ENCODE measurements at regions not wholly inside any gene's neighbourhood (a gene's known extent, or its start where the extent isn't known, plus 50 kb on each side); places are given as distances from the start of the nearest gene placed in this dataset.

DNA sequence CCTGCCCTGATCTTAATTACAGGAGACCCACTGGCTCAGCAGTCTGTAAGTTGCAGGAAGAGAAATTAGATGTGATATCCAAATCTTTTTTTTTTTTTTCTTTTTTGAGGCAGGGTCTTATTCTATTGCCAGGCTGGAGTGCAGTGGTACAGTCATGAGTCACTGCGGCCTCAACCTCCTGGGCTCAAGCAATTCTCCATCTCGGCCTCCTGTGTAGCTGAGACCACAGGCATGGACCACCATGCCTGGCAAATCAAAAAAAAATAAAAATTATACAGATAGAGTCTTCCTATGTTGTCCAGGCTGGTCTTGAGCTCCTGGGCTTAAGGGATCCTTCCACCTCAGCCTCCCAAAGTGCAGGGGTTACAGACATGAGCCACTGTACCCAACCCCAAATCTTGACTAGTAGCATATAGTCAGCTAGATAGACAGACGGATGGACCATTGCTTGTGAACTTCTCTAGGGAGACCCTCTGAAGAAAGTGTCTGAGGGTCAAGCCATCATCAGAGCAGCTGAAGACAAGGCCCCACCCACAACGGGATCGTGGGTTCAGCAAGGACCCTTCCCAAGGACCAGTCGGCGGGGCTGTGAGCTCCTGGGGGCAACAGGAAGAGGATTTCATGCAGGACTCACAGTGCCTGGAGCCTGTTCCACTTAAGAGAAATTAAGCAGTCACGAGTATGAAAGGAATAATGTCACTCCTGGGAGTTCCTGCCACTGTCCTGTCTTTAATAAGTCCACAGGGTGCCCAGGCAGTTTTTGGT, 222.7 kb downstream of the ANKRD60 start:
- WGBS, 2 donors = 86 to 87% methylated on average over 3 of the region's 8 CpGs
- Histone ChIP-seq H3K36me3 (no peaks in the 10 kb centered on the region), H3K9me3 (no peaks in the 10 kb centered on the region)

DNA sequence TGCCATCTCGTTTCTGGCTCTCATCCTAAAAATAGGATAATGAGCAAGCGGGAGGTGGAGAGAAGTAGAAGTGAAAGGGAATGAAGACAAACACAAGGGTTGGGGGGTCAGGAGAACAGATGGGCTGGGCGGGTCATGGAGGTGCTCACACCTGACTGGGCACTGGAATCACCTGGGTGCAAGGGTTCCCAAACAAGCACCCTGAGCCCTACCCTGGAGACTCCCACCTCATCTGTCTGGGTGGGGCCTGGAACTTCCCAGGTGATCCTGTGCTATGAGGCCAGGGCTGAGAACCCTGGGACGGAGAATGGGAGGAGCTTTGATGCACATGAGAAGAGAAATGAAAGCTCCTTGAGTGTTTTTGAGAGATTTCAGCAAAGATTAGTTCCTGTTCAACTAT, 223.6 kb downstream of the ANKRD60 start:
- DNase-seq = no peak
- WGBS, 2 donors = 77 to 83% methylated on average over 2 to 3 of the region's 4 CpGs

More for the DNA sequence above, 222.7 kb downstream of the ANKRD60 start:
- no peak overlapping the region for H3K27ac ChIP-seq
- peaks cover 0 to 13% (median 0%) of the 10 kb centered on the region in 3 donors for H3K4me1 ChIP-seq
- no peak overlapping the region for H3K4me3 ChIP-seq
- TF ChIP-seq POLR2A (IDR thresholded peaks at IDR 0.05) = no peak
- TF ChIP-seq, protein P1, sequence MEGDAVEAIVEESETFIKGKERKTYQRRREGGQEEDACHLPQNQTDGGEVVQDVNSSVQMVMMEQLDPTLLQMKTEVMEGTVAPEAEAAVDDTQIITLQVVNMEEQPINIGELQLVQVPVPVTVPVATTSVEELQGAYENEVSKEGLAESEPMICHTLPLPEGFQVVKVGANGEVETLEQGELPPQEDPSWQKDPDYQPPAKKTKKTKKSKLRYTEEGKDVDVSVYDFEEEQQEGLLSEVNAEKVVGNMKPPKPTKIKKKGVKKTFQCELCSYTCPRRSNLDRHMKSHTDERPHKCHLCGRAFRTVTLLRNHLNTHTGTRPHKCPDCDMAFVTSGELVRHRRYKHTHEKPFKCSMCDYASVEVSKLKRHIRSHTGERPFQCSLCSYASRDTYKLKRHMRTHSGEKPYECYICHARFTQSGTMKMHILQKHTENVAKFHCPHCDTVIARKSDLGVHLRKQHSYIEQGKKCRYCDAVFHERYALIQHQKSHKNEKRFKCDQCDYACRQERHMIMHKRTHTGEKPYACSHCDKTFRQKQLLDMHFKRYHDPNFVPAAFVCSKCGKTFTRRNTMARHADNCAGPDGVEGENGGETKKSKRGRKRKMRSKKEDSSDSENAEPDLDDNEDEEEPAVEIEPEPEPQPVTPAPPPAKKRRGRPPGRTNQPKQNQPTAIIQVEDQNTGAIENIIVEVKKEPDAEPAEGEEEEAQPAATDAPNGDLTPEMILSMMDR (IDR thresholded peaks at IDR 0.05) = no peak
- H3K27me3 ChIP-seq = peaks cover 0 to 4% (median 0%) of the 10 kb centered on the region in 4 donors
- no peak for DNase-seq
- intact Hi-C loops (cut with DNase I) = no loop called here

DNA sequence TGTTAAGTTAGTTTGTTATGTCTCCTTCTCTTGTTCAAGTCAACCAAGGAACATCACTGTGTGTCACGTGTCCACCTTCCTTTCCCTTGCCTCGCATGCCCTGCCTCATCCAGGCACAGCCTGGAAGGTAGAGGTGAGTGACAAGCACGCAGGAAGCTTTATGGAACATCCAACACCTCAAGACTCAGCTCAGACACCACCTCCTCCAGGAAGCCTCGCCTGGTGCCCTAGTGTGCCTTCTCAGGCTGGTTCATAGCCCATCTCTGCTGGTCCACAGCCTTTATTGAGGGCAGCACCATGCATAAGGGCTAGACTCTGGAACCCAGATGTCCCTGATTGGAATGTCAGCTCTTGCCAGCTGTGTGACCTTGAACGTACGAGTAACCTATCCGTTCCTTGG, 224.3 kb downstream of the ANKRD60 start:
- Histone ChIP-seq H3K4me3 (no peak overlapping the region), H3K4me1 (peaks cover 3 to 16% (median 5%) of the 10 kb centered on the region in 3 donors), H3K27ac (no peak overlapping the region), H3K27me3 (peaks cover 0 to 8% (median 0%) of the 10 kb centered on the region in 4 donors), H3K36me3 (no peaks in the 10 kb centered on the region), H3K9me3 (no peaks in the 10 kb centered on the region)
- 93 to 96% methylated on average over 3 to 7 of the region's 7 CpGs for WGBS, 2 donors
- intact Hi-C loops (cut with DNase I) = no loop called here
- DNase-seq = no peak
- TF ChIP-seq POLR2A (IDR thresholded peaks at IDR 0.05) = no peak
- TF ChIP-seq, protein P1 (IDR thresholded peaks at IDR 0.05) = no peak

More for the DNA sequence above, 223.6 kb downstream of the ANKRD60 start:
- intact Hi-C loops (cut with DNase I) = no loop called here
- TF ChIP-seq, protein P1 (IDR thresholded peaks at IDR 0.05) = no peak
- no peak for TF ChIP-seq POLR2A (IDR thresholded peaks at IDR 0.05)
- H3K27ac ChIP-seq = no peak overlapping the region
- H3K27me3 ChIP-seq = peaks cover 0 to 4% (median 0%) of the 10 kb centered on the region in 4 donors
- H3K4me1 ChIP-seq = peaks cover 0 to 11% (median 0%) of the 10 kb centered on the region in 3 donors
- no peaks in the 10 kb centered on the region for H3K9me3 ChIP-seq
- H3K4me3 ChIP-seq = no peak overlapping the region
- H3K36me3 ChIP-seq = no peaks in the 10 kb centered on the region

DNA sequence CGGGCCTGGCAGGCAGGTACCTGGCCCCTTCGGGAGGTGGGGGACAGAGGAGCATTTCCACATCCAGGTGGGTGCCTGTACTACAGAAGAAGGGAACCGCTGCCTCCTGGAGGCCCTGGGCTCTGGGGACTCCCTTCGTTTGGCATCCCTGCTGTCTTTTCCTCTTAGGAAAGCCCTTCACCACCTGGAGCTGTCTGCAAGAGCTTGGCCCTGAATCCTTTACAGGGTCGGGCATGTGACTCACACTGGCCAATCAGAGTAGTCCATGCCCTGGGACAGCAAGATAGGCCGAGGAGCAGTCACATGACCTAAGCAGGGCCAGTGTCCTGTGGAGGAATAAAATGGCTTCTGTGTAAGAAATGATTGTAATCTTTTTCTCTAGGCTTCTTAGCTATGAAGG, 224.9 kb downstream of the ANKRD60 start:
- H3K9me3 ChIP-seq = no peaks in the 10 kb centered on the region
- WGBS, 2 donors = 85 to 100% methylated on average over 1 to 3 of the region's 6 CpGs
- no peak for DNase-seq
- no peak overlapping the region for H3K27ac ChIP-seq
- H3K4me1 ChIP-seq = peaks cover 5 to 20% (median 8%) of the 10 kb centered on the region in 3 donors
- peaks cover 0 to 13% (median 0%) of the 10 kb centered on the region in 4 donors for H3K27me3 ChIP-seq
- H3K4me3 ChIP-seq = no peak overlapping the region
- no peaks in the 10 kb centered on the region for H3K36me3 ChIP-seq
- TF ChIP-seq, protein P1 (IDR thresholded peaks at IDR 0.05) = no peak
- TF ChIP-seq POLR2A (IDR thresholded peaks at IDR 0.05) = no peak
- intact Hi-C loops (cut with DNase I) = no loop called here

DNA sequence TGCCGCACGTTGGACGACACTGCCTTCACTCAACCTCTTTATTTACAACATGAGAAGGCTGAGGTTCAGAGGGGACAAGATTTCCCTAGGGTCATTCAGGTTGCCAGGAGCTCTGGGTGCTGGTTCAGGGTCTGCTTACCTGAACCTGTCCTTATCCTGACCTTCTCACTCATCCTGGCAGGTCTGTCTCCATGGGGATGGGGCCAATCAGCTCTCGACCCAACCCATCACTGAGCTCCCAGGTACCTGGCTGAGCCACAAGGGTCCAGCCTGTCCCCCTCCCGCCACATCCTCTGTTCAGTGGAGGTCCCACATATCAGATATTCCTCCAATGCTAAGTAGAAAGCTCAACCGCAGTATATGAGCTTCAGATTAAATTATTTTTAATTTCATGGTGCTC, 225.6 kb downstream of the ANKRD60 start:
- Histone ChIP-seq H3K27me3 (peaks cover 0 to 17% (median 0%) of the 10 kb centered on the region in 4 donors), H3K36me3 (no peaks in the 10 kb centered on the region), H3K27ac (no peak overlapping the region), H3K4me3 (no peak overlapping the region), H3K4me1 (peaks cover 5 to 20% (median 8%) of the 10 kb centered on the region in 3 donors), H3K9me3 (no peaks in the 10 kb centered on the region)
- TF ChIP-seq, protein P1 (IDR thresholded peaks at IDR 0.05) = no peak
- no peak for TF ChIP-seq POLR2A (IDR thresholded peaks at IDR 0.05)
- 86 to 90% methylated on average over 5 to 6 of the region's 6 CpGs for WGBS, 2 donors
- intact Hi-C loops (cut with DNase I) = no loop called here
- DNase-seq = no peak

Measured in esophagus squamous epithelium (tissue), 5 donors.